ENCODE measurements at regions not wholly inside any gene's neighbourhood (a gene's known extent, or its start where the extent isn't known, plus 50 kb on each side); places are given as distances from the start of the nearest gene placed in this dataset.

DNA sequence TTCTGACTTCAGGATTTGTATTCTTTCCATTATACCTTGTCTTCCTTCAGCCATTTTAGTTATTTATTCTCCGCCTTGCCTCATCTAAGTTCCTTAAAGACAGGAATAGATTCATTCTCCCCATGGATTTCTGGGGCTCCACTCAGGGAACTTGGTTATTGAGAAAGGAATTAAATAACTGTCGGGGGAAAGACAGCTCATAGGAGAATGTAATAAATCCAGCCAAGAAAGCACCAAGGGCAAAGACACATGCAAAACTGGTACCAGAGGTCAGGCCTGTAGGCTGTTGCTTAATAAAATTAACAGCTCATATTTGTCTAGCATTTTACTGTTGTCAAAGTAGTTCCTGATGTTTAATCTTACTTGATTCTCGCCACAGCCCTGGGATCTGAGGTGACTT lies 357.2 kb downstream of the TMEM38B start:
- no peak for DNase-seq
- H2AK5ac ChIP-seq (ENCODE audit: low read length, severe bottlenecking), result no peak overlapping the region

GRCh38 chr9:106052166-106052565 lies 357.8 kb downstream of the TMEM38B start:
- DNase-seq, result no peak
- no peak overlapping the region for H3K4me2 ChIP-seq (ENCODE audit: low read length, poor library complexity, severe bottlenecking)
- no peaks in the 10 kb centered on the region for H3K36me3 ChIP-seq (ENCODE audit: control insufficient read depth in 1 of 2, insufficient read depth in 2 of 2, low read depth in 1 of 2, low read length in 2 of 2)
- no peaks in the 10 kb centered on the region for H3K4me1 ChIP-seq (ENCODE audit: control insufficient read depth, insufficient read depth, low read depth, low read length)
- H3K4me3 ChIP-seq (ENCODE audit: insufficient read depth in 1 of 2, low read depth in 1 of 2, low read length in 2 of 2), result no peak overlapping the region
- H2AK5ac ChIP-seq (ENCODE audit: low read length, severe bottlenecking), result no peak overlapping the region
- H3K9ac ChIP-seq (ENCODE audit: low read length), result no peak overlapping the region
- no peak overlapping the region for H2AFZ ChIP-seq (ENCODE audit: low read depth, low read length)
- 46% methylated on average over 2 of the region's 2 CpGs for WGBS
- no peak overlapping the region for H2BK120ac ChIP-seq (ENCODE audit: low read depth, low read length)
- H3K18ac ChIP-seq (ENCODE audit: low read depth in 1 of 2, low read length in 2 of 2), result no peak overlapping the region
- peaks cover 17% of the 10 kb centered on the region for H3K9me3 ChIP-seq (ENCODE audit: control insufficient read depth, low read length)
- H2BK15ac ChIP-seq (ENCODE audit: low read depth, poor library complexity, severe bottlenecking), result no peak overlapping the region
- no peak overlapping the region for H3K4ac ChIP-seq (ENCODE audit: low read depth in 1 of 2, low read length in 2 of 2)
- no peak overlapping the region for H3K23ac ChIP-seq (ENCODE audit: low read length in 2 of 2)
- no peak overlapping the region for H3K27ac ChIP-seq (ENCODE audit: low read length, poor library complexity, severe bottlenecking)
- H3K79me1 ChIP-seq (replicated peaks; ENCODE audit: low read length, poor library complexity, severe bottlenecking), result no peaks in the 10 kb centered on the region
- H2BK5ac ChIP-seq (ENCODE audit: low read depth, low read length, poor library complexity, severe bottlenecking), result no peak overlapping the region
- H2BK12ac ChIP-seq (ENCODE audit: low read length in 2 of 2), result no peak overlapping the region
- no peak overlapping the region for H3K14ac ChIP-seq (ENCODE audit: low read length in 2 of 2)
- no peak overlapping the region for H4K8ac ChIP-seq (ENCODE audit: low read length)
- H3K27me3 ChIP-seq (ENCODE audit: control insufficient read depth in 1 of 2, insufficient read depth in 1 of 2, low read length in 2 of 2), result no peaks in the 10 kb centered on the region
- no peak overlapping the region for H4K91ac ChIP-seq (ENCODE audit: low read length)

More for the DNA sequence above, 357.2 kb downstream of the TMEM38B start:
- no peak overlapping the region for H2BK12ac ChIP-seq (ENCODE audit: low read length in 2 of 2)
- H2BK120ac ChIP-seq (ENCODE audit: low read depth, low read length), result no peak overlapping the region
- no peak overlapping the region for H3K4ac ChIP-seq (ENCODE audit: low read depth in 1 of 2, low read length in 2 of 2)
- H3K4me3 ChIP-seq (ENCODE audit: insufficient read depth in 1 of 2, low read depth in 1 of 2, low read length in 2 of 2), result no peak overlapping the region
- H3K9ac ChIP-seq (ENCODE audit: low read length), result no peak overlapping the region
- no peak overlapping the region for H3K18ac ChIP-seq (ENCODE audit: low read depth in 1 of 2, low read length in 2 of 2)
- H3K23ac ChIP-seq (ENCODE audit: low read length in 2 of 2), result no peak overlapping the region
- no peaks in the 10 kb centered on the region for H3K4me1 ChIP-seq (ENCODE audit: control insufficient read depth, insufficient read depth, low read depth, low read length)
- no peak overlapping the region for H3K27ac ChIP-seq (ENCODE audit: low read length, poor library complexity, severe bottlenecking)
- H3K27me3 ChIP-seq (ENCODE audit: control insufficient read depth in 1 of 2, insufficient read depth in 1 of 2, low read length in 2 of 2), result no peaks in the 10 kb centered on the region
- H4K91ac ChIP-seq (ENCODE audit: low read length), result no peak overlapping the region
- no peak overlapping the region for H2BK15ac ChIP-seq (ENCODE audit: low read depth, poor library complexity, severe bottlenecking)
- H2AFZ ChIP-seq (ENCODE audit: low read depth, low read length), result no peak overlapping the region
- H3K14ac ChIP-seq (ENCODE audit: low read length in 2 of 2), result no peak overlapping the region
- H3K4me2 ChIP-seq (ENCODE audit: low read length, poor library complexity, severe bottlenecking), result no peak overlapping the region
- no peak overlapping the region for H4K8ac ChIP-seq (ENCODE audit: low read length)
- H3K9me3 ChIP-seq (ENCODE audit: control insufficient read depth, low read length), result peaks cover 23% of the 10 kb centered on the region
- H3K79me1 ChIP-seq (replicated peaks; ENCODE audit: low read length, poor library complexity, severe bottlenecking), result no peaks in the 10 kb centered on the region
- no peaks in the 10 kb centered on the region for H3K36me3 ChIP-seq (ENCODE audit: control insufficient read depth in 1 of 2, insufficient read depth in 2 of 2, low read depth in 1 of 2, low read length in 2 of 2)
- 75% methylated on average over 2 of the region's 3 CpGs for WGBS
- H2BK5ac ChIP-seq (ENCODE audit: low read depth, low read length, poor library complexity, severe bottlenecking), result no peak overlapping the region

DNA sequence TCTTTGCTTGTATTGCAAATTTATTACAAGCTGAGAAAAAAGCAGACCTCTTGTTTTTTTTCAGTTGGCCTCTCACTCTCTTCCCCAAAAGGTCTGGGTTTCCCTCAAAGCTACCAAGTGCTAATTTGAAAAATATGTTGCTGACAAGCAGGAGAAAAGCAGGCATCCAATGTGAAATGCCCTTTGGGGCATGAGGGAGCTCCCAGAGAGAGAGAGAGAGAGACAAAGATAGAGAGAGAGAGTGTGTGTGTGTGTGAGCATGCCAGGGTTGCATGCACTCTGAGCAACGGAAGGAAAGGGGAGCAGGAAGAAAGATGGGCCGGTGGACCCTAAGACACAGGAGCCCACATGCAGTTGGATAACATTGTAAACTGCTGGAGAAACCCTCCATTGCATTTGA lies 358.4 kb downstream of the TMEM38B start:
- DNase-seq, result no peak
- Histone ChIP-seq H3K14ac (ENCODE audit: low read length in 2 of 2) (no peak overlapping the region), H3K4ac (ENCODE audit: low read depth in 1 of 2, low read length in 2 of 2) (no peak overlapping the region), H3K27ac (ENCODE audit: low read length, poor library complexity, severe bottlenecking) (no peak overlapping the region), H3K4me2 (ENCODE audit: low read length, poor library complexity, severe bottlenecking) (no peak overlapping the region), H2BK12ac (ENCODE audit: low read length in 2 of 2) (no peak overlapping the region), H4K91ac (ENCODE audit: low read length) (no peak overlapping the region), H3K9ac (ENCODE audit: low read length) (no peak overlapping the region), H3K23ac (ENCODE audit: low read length in 2 of 2) (no peak overlapping the region), H3K36me3 (ENCODE audit: control insufficient read depth in 1 of 2, insufficient read depth in 2 of 2, low read depth in 1 of 2, low read length in 2 of 2) (no peaks in the 10 kb centered on the region), H2AK5ac (ENCODE audit: low read length, severe bottlenecking) (no peak overlapping the region), H3K79me1 (replicated peaks; ENCODE audit: low read length, poor library complexity, severe bottlenecking) (no peaks in the 10 kb centered on the region), H4K8ac (ENCODE audit: low read length) (no peak overlapping the region), H2BK15ac (ENCODE audit: low read depth, poor library complexity, severe bottlenecking) (no peak overlapping the region), H3K4me3 (ENCODE audit: insufficient read depth in 1 of 2, low read depth in 1 of 2, low read length in 2 of 2) (no peak overlapping the region), H3K9me3 (ENCODE audit: control insufficient read depth, low read length) (peaks cover 14% of the 10 kb centered on the region), H3K4me1 (ENCODE audit: control insufficient read depth, insufficient read depth, low read depth, low read length) (no peaks in the 10 kb centered on the region), H2BK5ac (ENCODE audit: low read depth, low read length, poor library complexity, severe bottlenecking) (no peak overlapping the region), H2BK120ac (ENCODE audit: low read depth, low read length) (no peak overlapping the region), H3K27me3 (ENCODE audit: control insufficient read depth in 1 of 2, insufficient read depth in 1 of 2, low read length in 2 of 2) (no peaks in the 10 kb centered on the region), H3K18ac (ENCODE audit: low read depth in 1 of 2, low read length in 2 of 2) (no peak overlapping the region), H2AFZ (ENCODE audit: low read depth, low read length) (no peak overlapping the region)
- 65% methylated on average over 2 of the region's 2 CpGs for WGBS

DNA sequence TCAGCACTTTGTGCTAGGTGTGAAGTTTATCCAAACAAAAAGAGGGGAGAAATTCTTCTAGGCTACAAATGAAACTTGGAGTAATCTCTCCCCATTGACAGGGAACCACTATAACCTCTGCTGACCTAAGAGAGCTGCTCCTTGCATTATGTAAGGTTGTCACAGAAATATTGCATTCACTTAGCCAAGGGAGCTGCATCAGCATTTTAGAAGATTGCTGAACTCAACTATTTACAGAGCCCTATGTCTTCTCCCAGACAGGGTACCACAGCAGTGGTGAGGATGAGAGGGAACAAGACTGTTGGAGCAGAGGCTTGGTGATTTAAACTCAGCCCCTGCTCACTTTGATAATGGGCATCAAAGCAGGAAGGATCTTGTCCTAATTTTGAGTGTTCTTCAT lies 362.0 kb downstream of the TMEM38B start:
- Histone ChIP-seq H2BK15ac (ENCODE audit: low read depth, poor library complexity, severe bottlenecking) (no peak overlapping the region), H3K18ac (ENCODE audit: low read depth in 1 of 2, low read length in 2 of 2) (no peak overlapping the region), H2AK5ac (ENCODE audit: low read length, severe bottlenecking) (no peak overlapping the region), H2AFZ (ENCODE audit: low read depth, low read length) (no peak overlapping the region), H3K79me1 (replicated peaks; ENCODE audit: low read length, poor library complexity, severe bottlenecking) (no peaks in the 10 kb centered on the region), H2BK12ac (ENCODE audit: low read length in 2 of 2) (no peak overlapping the region), H4K8ac (ENCODE audit: low read length) (no peak overlapping the region), H3K4me2 (ENCODE audit: low read length, poor library complexity, severe bottlenecking) (no peak overlapping the region), H3K9me3 (ENCODE audit: control insufficient read depth, low read length) (no peaks in the 10 kb centered on the region), H3K4me3 (ENCODE audit: insufficient read depth in 1 of 2, low read depth in 1 of 2, low read length in 2 of 2) (no peak overlapping the region), H3K27me3 (ENCODE audit: control insufficient read depth in 1 of 2, insufficient read depth in 1 of 2, low read length in 2 of 2) (no peaks in the 10 kb centered on the region), H3K4ac (ENCODE audit: low read depth in 1 of 2, low read length in 2 of 2) (no peak overlapping the region), H3K27ac (ENCODE audit: low read length, poor library complexity, severe bottlenecking) (no peak overlapping the region), H3K36me3 (ENCODE audit: control insufficient read depth in 1 of 2, insufficient read depth in 2 of 2, low read depth in 1 of 2, low read length in 2 of 2) (no peaks in the 10 kb centered on the region), H4K91ac (ENCODE audit: low read length) (no peak overlapping the region), H3K9ac (ENCODE audit: low read length) (no peak overlapping the region), H3K23ac (ENCODE audit: low read length in 2 of 2) (no peak overlapping the region), H2BK5ac (ENCODE audit: low read depth, low read length, poor library complexity, severe bottlenecking) (no peak overlapping the region), H3K4me1 (ENCODE audit: control insufficient read depth, insufficient read depth, low read depth, low read length) (no peaks in the 10 kb centered on the region), H2BK120ac (ENCODE audit: low read depth, low read length) (no peak overlapping the region), H3K14ac (ENCODE audit: low read length in 2 of 2) (no peak overlapping the region)
- DNase-seq, result no peak

Measured in mesenchymal stem cell (in vitro differentiated cells and primary cell).